Muscle layer of colon (tissue), 2 donors: ENCODE measurements at regions not wholly inside any gene's neighbourhood (a gene's known extent, or its start where the extent isn't known, plus 50 kb on each side); places are given as distances from the start of the nearest gene placed in this dataset.

Source experiments
- H3K27ac ChIP-seq: one replicate; pipeline ENCODE4 v1.7.0; 2013; ENCODE audit warnings: low read depth, mild to moderate bottlenecking, low read length, moderate library complexity
- H3K27me3 ChIP-seq, 2 donors: one replicate each; pipeline ENCODE4 v1.7.0; 2013; ENCODE audit warnings: low read length in 2 of 2, mild to moderate bottlenecking in 2 of 2; ENCODE audit not compliant: insufficient read depth in 2 of 2, control insufficient read depth in 1 of 2
- H3K36me3 ChIP-seq: one replicate; pipeline ENCODE4 v1.7.0; 2013; ENCODE audit warnings: mild to moderate bottlenecking, low read length; ENCODE audit not compliant: insufficient read depth
- H3K4me1 ChIP-seq: one replicate; pipeline ENCODE4 v1.7.0; 2013; ENCODE audit warnings: mild to moderate bottlenecking, low read length; ENCODE audit not compliant: insufficient read depth
- H3K4me3 ChIP-seq, 2 donors: one replicate each; pipeline ENCODE4 v1.7.0; 2013; ENCODE audit warnings: low read length in 2 of 2, low read depth in 1 of 2, mild to moderate bottlenecking in 1 of 2, moderate library complexity in 1 of 2
- H3K9ac ChIP-seq: one replicate; pipeline ENCODE4 v1.7.0; 2013; ENCODE audit warnings: low read length
- H3K9me3 ChIP-seq: one replicate; pipeline ENCODE4 v1.7.0; 2013; ENCODE audit warnings: mild to moderate bottlenecking, low read length
- donor health status: abdominal sarcoma.
- donor health status: Adenocarcinoma of cecum.

DNA sequence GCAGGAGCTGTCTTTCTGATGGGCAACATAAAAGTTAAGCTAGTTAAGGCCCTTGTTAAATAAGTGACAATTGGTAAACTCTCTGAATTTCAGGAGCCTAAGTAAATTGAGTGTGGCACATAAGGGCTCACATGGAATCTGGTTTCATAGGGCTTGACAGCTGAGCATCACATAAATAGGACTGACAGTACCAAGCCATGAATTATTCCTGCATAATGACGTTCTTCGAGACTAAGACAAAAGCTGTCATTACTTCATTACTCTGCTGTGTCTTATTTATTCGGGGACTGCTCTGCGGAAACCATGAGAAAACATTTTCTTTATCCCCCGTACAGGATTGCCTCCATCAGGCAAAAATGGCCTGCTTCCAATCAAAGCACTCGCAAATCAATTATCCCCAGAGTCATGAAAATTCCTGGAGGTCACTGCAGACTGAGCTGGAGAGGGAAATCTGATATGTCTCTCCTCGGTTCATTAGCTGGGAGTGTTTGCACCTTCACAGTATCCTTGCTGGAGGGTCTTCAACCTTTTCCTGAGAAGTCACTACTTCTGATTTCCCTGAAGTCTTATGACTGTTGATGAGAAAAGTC is 311.4 kb downstream of the CDH26 start:
- Histone ChIP-seq H3K9me3 (no peaks in the 10 kb centered on the region), H3K4me3 (no peak overlapping the region), H3K27ac (no peak overlapping the region), H3K36me3 (no peaks in the 10 kb centered on the region), H3K27me3 (no peaks in the 10 kb centered on the region), H3K4me1 (no peaks in the 10 kb centered on the region), H3K9ac (no peak overlapping the region)

DNA sequence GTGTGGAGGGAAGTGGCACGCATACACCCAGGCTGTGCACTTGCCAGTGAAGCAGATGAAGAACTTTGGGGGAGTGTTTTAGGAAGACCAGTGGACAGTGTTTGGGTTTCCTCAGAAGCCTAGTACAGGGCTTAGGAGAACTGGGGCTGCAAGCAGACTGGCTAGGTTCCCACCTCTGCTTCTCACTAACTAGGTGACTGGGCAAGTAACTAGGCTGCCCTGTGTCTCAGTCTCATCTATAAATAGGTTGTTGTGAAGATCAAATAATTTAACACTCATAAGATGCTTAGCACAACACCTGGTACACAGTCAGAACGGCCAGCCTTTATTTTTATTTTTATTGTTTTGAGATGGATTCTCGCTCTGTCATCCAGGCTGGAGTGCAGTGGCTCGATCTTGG is 312.1 kb downstream of the CDH26 start:
- no peak overlapping the region for H3K27ac ChIP-seq
- no peaks in the 10 kb centered on the region for H3K27me3 ChIP-seq
- H3K4me3 ChIP-seq = no peak overlapping the region
- H3K9ac ChIP-seq = no peak overlapping the region
- no peaks in the 10 kb centered on the region for H3K4me1 ChIP-seq
- no peaks in the 10 kb centered on the region for H3K36me3 ChIP-seq
- no peaks in the 10 kb centered on the region for H3K9me3 ChIP-seq

DNA sequence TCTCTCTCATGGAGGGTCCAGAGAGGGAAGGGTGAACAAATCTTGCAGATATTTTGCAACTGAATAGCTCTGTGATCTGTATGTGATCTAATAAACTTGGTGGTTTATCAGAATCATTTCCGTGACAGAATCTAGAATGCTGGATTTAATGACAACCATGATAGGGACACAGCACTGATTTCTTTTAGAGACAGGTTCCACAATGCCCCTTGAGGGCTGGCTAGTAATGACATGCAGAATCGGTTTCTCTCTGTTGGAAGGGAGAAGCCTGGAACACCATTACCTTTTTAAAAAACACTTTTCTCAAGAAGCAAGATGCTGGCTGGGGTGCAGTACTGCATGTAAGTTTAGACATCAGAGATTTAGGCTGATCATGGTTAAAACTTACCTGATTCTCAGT is 313.4 kb downstream of the CDH26 start:
- no peaks in the 10 kb centered on the region for H3K36me3 ChIP-seq
- no peaks in the 10 kb centered on the region for H3K27me3 ChIP-seq
- H3K9ac ChIP-seq = no peak overlapping the region
- no peaks in the 10 kb centered on the region for H3K9me3 ChIP-seq
- no peak overlapping the region for H3K4me3 ChIP-seq
- no peaks in the 10 kb centered on the region for H3K4me1 ChIP-seq
- no peak overlapping the region for H3K27ac ChIP-seq

DNA sequence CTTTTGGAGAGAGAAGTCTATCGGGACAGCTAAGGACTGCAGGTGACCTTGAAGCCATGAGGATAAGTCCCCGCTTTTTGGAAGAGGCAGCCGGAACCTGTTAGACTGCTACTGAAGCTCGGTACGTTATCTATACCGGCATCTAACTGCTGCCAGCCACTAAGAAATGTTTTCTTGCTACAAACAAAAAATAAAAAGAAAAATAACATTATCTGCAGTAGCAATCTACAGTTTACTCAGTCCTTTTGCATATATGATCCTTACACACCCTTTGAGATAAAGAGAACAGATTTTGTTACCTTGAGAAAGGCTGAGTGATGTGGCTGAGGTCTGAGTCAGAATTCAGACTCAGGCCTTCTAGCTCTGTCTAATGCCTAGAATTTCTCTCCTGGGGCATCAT is 314.6 kb downstream of the CDH26 start:
- Histone ChIP-seq H3K27ac (no peak overlapping the region), H3K9me3 (no peaks in the 10 kb centered on the region), H3K27me3 (no peaks in the 10 kb centered on the region), H3K4me1 (no peaks in the 10 kb centered on the region), H3K9ac (no peak overlapping the region), H3K4me3 (no peak overlapping the region), H3K36me3 (no peaks in the 10 kb centered on the region)

DNA sequence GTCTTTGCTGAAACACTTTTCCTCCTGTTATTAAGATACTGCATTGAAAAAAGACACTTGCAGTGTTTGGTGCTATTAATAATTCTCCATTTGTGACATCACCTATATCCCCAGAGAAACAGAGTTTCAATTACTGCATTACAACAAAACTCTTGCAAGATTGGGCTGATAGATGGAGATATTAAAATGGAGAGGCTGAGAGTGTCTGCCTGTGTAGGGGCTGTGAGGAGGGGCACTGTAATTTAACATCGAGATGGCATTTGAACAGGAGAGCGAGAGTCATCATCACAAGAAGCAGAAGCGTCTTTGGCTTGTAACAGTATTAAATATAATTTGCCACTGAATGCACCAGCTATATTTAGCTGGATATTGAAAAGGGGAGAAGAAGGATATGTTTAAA is 316.5 kb downstream of the CDH26 start:
- Histone ChIP-seq H3K4me1 (no peaks in the 10 kb centered on the region), H3K9ac (no peak overlapping the region)

DNA sequence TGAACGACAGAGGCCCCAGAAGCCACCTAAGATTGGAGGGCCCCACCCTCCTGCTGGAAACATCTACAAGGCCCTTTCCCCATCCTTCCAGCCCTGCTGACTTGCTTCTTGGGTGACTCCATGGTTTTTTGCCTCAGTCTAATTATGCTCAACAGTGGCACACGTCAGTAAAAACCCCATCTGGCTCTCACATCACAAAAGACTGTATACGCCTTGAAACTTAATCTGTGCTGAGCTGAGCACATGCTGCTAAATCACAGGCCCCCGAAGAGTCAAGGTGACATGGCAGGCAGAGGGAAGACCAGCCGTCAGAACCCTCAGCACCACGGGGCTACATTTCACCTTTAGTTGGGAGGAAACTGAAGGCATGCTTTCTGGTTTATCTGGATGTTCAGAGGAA is 323.1 kb downstream of the CDH26 start:
- no peaks in the 10 kb centered on the region for H3K36me3 ChIP-seq
- no peaks in the 10 kb centered on the region for H3K9me3 ChIP-seq
- no peaks in the 10 kb centered on the region for H3K4me1 ChIP-seq
- H3K9ac ChIP-seq = no peak overlapping the region
- no peak overlapping the region for H3K27ac ChIP-seq
- H3K27me3 ChIP-seq = no peaks in the 10 kb centered on the region
- no peak overlapping the region for H3K4me3 ChIP-seq

More for the DNA sequence above, 316.5 kb downstream of the CDH26 start:
- Histone ChIP-seq H3K4me3 (no peak overlapping the region), H3K9me3 (no peaks in the 10 kb centered on the region), H3K36me3 (no peaks in the 10 kb centered on the region), H3K27me3 (no peaks in the 10 kb centered on the region), H3K27ac (no peak overlapping the region)

DNA sequence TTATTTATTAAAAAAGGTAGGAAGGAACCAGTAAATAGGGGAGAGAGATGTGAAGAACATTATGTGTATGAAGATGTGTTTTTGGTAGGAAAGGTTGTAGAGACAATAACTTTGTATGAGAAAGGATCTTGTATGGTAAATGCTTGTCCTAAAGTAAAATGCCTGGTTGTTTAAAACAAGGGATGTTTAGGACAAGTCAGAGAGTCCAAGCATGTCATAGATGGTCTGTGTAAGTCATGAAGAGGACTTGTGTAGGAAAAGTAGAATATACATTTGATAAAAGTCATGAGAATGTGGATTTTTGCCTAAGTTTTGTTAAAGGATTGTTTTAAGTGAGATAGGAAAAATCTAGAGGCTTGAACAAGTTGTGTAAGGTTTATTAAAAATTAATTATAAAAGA is 325.1 kb downstream of the CDH26 start:
- no peak overlapping the region for H3K9ac ChIP-seq
- H3K27ac ChIP-seq = no peak overlapping the region
- H3K4me1 ChIP-seq = no peaks in the 10 kb centered on the region
- no peaks in the 10 kb centered on the region for H3K9me3 ChIP-seq
- no peak overlapping the region for H3K4me3 ChIP-seq
- no peaks in the 10 kb centered on the region for H3K36me3 ChIP-seq
- H3K27me3 ChIP-seq = no peaks in the 10 kb centered on the region

DNA sequence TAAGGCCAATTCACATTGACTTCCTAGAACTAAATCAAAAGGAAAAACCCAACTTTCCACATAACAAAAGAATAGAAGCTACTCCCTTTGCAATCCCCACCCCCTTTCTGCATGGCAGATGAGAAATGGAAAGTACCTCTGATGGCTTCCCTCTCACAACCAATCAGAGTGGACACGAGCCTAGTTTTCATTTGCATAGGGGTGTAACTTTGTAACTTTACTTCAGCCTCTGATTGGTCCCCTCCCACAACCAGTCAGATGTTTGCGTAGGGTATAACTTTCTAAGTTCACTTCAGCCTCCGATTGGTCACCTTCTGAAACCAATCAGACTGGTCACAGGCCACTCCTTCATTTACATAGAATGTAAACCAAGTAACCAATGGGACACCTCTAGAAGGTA is 328.5 kb downstream of the CDH26 start:
- Histone ChIP-seq H3K9me3 (no peaks in the 10 kb centered on the region), H3K4me3 (no peak overlapping the region), H3K27ac (no peak overlapping the region), H3K27me3 (no peaks in the 10 kb centered on the region), H3K4me1 (no peaks in the 10 kb centered on the region), H3K9ac (no peak overlapping the region), H3K36me3 (no peaks in the 10 kb centered on the region)

DNA sequence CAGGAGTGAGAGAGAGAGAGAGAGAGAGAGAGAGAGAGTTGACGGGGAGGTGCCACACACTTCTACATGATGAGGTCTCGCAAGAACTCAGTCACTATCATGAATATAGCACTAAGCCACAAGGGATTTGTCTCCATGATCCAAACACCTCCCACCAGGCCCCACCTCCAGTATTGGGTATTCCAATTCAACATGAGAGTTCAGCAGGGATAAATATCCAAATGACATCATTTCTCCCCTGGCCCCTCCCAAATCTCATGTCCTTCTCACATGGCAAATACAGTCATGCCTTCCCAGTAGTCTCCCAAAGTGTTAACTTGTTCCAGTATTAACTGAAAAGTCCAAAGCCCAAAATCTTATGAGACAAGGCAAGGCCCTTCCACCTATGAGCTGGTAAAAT is 330.7 kb downstream of the CDH26 start:
- Histone ChIP-seq H3K4me3 (no peak overlapping the region), H3K9ac (no peak overlapping the region), H3K4me1 (no peaks in the 10 kb centered on the region), H3K36me3 (no peaks in the 10 kb centered on the region), H3K27ac (no peak overlapping the region), H3K27me3 (no peaks in the 10 kb centered on the region), H3K9me3 (no peaks in the 10 kb centered on the region)

DNA sequence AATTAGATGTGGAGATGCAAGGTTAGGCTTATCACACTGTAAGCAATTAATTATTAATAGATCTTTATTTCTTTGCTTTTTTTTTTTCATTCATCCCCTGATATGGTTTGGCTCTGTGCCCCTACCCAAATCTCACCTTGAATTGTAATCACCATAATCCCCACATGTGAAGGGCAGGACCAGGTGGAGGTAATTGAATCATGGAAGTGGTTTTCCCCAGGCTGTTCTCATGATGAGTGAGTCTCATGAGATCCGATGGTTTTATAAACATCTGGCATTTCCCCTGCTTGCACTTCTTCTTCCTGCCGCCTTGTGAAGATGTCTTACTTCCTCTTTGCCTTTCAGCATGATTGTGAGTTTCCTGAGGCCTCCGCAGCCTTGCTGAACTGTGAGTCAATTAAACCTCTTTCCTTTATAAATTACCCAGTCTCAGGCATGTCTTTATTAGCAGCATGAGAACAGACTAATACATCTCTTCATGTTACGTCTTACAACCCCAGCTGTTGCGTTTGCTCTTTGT is 333.8 kb downstream of the CDH26 start:
- H3K4me3 ChIP-seq = no peak overlapping the region
- H3K36me3 ChIP-seq = no peaks in the 10 kb centered on the region
- no peaks in the 10 kb centered on the region for H3K9me3 ChIP-seq
- H3K9ac ChIP-seq = no peak overlapping the region
- no peaks in the 10 kb centered on the region for H3K27me3 ChIP-seq
- no peak overlapping the region for H3K27ac ChIP-seq
- H3K4me1 ChIP-seq = no peaks in the 10 kb centered on the region

DNA sequence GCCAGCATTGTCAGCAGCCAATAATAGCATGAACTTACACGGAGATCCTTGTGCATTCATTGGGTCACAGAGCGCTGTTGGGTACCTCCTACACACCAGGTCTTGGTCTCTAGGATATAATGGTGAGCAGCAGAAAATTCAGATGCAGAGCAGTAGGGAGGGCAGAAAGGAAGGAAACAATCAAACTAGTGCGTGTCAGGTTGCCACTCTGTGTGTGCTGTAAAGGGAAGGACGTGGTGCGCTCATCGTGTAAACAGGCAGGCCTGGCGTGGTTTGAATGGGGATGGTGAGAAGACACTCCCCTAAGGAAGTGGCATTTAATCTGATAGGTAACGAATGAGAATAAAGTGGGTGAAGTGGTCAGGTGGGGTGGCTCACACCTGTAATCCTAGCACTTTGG is 336.4 kb downstream of the CDH26 start:
- H3K9me3 ChIP-seq = no peaks in the 10 kb centered on the region
- H3K27ac ChIP-seq = no peak overlapping the region
- H3K36me3 ChIP-seq = no peaks in the 10 kb centered on the region

DNA sequence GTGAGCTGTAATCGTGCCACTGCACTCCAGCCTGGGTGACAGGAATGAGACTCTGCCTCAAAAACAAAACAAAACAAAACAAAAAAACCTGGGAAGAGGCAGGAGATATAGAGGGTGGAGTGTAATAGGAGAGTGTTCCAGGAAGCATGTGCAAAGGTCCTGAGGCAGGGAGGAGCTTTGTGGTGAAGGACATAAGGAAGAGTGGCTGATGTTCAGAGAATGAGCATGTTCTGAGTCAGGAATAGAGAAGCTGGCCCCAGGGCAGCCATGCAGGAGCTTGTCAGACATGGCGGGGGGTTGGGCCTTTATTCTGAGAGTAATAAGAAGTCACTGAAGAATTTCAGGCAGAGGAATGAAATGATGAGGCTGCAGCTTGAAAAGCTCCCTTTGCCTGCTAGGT is 337.0 kb downstream of the CDH26 start:
- no peaks in the 10 kb centered on the region for H3K36me3 ChIP-seq
- H3K4me1 ChIP-seq = no peaks in the 10 kb centered on the region
- H3K9ac ChIP-seq = no peak overlapping the region
- H3K27ac ChIP-seq = no peak overlapping the region
- no peaks in the 10 kb centered on the region for H3K9me3 ChIP-seq
- H3K27me3 ChIP-seq = no peaks in the 10 kb centered on the region
- no peak overlapping the region for H3K4me3 ChIP-seq

More for the DNA sequence above, 336.4 kb downstream of the CDH26 start:
- H3K4me3 ChIP-seq = no peak overlapping the region
- H3K9ac ChIP-seq = no peak overlapping the region
- H3K4me1 ChIP-seq = no peaks in the 10 kb centered on the region
- no peaks in the 10 kb centered on the region for H3K27me3 ChIP-seq
